Upper lobe of left lung (tissue), 6 donors: ENCODE measurements at regions not wholly inside any gene's neighbourhood (a gene's known extent, or its start where the extent isn't known, plus 50 kb on each side); places are given as distances from the start of the nearest gene placed in this dataset.

Experiments
- ATAC-seq, 2 donors: fragments of 200-7000 bp; cut with Tn5 transposase; one replicate each; pipeline ENCODE4 v1.9.1; 2022; ENCODE audit warnings: mild to moderate bottlenecking in 2 of 2, moderate library complexity in 2 of 2; ENCODE audit not compliant: low FRiP score in 2 of 2
- DNase-seq, 2 donors: peaks; one replicate each; pipeline ENCODE4 v3.0.0-alpha.2; 2019 to 2020
- H3K27ac ChIP-seq, 4 donors: fragments of 200-600 bp; sonication (generic); one replicate each; pipeline ENCODE4 v1.5.1; 2016 to 2019
- H3K27me3 ChIP-seq, 4 donors: fragments of 200-600 bp; sonication (generic); one replicate each; pipeline ENCODE4 v1.5.1; 2017 to 2019
- H3K36me3 ChIP-seq, 4 donors: fragments of 200-600 bp; sonication (generic); one replicate each; pipeline ENCODE4 v1.5.1; 2016 to 2019
- H3K4me1 ChIP-seq, 4 donors: fragments of 200-600 bp; sonication (generic); one replicate each; pipeline ENCODE4 v1.5.1; 2018 to 2019
- H3K4me3 ChIP-seq, 4 donors: fragments of 200-600 bp; sonication (generic); one replicate each; pipeline ENCODE4 v1.5.1; 2017 to 2019; ENCODE audit warnings: mild to moderate bottlenecking in 2 of 4, moderate library complexity in 1 of 4
- H3K9me3 ChIP-seq, 4 donors: fragments of 200-600 bp; sonication (generic); one replicate each; pipeline ENCODE4 v1.5.1; 2018 to 2019
- EP300 ChIP-seq, 4 donors: sonication (generic); formaldehyde crosslinking; IDR thresholded peaks; one replicate each; pipeline ENCODE4 v1.5.1; 2017; ENCODE audit warnings: antibody characterized with exemption in 4 of 4, control low read depth in 2 of 4
- POLR2A ChIP-seq, 4 donors: fragments of 450-650 bp; IDR thresholded peaks; one replicate each; pipeline ENCODE4 v1.5.1; 2016 to 2017; ENCODE audit warnings: antibody characterized with exemption in 4 of 4, mild to moderate bottlenecking in 2 of 4
- POLR2AphosphoS5 ChIP-seq, 2 donors: sonication (generic); formaldehyde crosslinking; IDR thresholded peaks; one replicate each; pipeline ENCODE4 v1.5.1; 2017; ENCODE audit warnings: antibody characterized with exemption in 2 of 2
- WGBS, 2 donors: methylation state at CpG; one replicate each; pipeline ENCODE4 v1.1.5; 2017 to 2018; 5-methylcytosine and 5-hydroxymethylcytosine counted together
- TF ChIP-seq, protein P1 (sequence below), 6 experiments: fragments of 450-650 bp in 4 of 6; fragments of 200-600 bp in 2 of 6; sonication (generic) in 2 of 6; IDR thresholded peaks; one replicate each; pipeline ENCODE4 v1.5.1; 2016 to 2019; ENCODE audit warnings: antibody characterized with exemption in 6 of 6
- donor health status: DM: no; HTN: no; CAD: no; lungs with moderate emphysema.
- donor health status: DM: no; HTN: yes; CAD: no; lungs with severe emphysema.

DNA sequence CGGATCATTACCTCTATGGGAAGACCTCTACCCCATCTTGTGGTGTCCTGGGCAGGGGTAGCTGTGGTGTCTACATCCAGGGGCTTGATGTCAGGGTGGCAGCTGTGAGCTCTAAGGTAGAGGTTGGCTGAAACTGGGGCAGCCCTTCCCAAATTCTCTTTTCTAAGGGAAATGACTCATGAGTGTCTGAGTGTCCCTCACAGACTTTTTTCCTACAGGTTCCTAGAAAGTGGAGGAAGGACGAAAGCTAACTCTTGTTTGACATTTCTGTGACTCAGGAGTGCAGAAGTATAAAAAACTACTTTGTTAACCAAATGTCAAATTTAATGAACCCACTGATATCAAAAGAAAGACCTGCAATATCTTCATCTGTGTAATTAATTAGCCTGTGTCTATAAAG is 481.5 kb downstream of the PDCD6IP start:
- no peak overlapping the region for H3K4me3 ChIP-seq
- 53 to 90% methylated on average over 1 to 2 of the region's 2 CpGs for WGBS, 2 donors

DNA sequence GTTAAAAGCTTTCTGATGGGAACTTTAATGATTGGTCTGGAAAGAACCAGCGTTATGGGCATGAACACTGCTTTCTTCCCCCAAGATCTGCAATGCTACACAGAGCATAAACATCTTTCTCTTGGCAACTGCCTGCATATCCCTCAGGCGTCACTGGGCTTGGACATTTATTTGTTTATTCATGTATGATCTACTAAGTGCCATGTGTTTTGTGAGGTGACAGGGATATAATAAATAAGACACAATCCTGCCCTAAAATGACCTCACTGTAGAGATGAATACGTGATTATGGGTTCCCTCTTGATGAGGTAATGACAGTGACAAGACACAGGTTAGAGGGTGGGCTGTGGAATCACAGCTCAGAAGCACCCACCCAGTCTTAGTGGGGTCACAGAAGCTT is 485.3 kb downstream of the PDCD6IP start:
- WGBS, 2 donors: 53 to 56% methylated on average over 3 of the region's 3 CpGs
- Histone ChIP-seq H3K9me3 (no peaks in the 10 kb centered on the region), H3K4me1 (no peaks in the 10 kb centered on the region), H3K27ac (no peak overlapping the region), H3K4me3 (no peak overlapping the region), H3K27me3 (no peaks in the 10 kb centered on the region), H3K36me3 (no peaks in the 10 kb centered on the region)
- ATAC-seq (no peak), DNase-seq (no peak)
- TF ChIP-seq, protein P1, sequence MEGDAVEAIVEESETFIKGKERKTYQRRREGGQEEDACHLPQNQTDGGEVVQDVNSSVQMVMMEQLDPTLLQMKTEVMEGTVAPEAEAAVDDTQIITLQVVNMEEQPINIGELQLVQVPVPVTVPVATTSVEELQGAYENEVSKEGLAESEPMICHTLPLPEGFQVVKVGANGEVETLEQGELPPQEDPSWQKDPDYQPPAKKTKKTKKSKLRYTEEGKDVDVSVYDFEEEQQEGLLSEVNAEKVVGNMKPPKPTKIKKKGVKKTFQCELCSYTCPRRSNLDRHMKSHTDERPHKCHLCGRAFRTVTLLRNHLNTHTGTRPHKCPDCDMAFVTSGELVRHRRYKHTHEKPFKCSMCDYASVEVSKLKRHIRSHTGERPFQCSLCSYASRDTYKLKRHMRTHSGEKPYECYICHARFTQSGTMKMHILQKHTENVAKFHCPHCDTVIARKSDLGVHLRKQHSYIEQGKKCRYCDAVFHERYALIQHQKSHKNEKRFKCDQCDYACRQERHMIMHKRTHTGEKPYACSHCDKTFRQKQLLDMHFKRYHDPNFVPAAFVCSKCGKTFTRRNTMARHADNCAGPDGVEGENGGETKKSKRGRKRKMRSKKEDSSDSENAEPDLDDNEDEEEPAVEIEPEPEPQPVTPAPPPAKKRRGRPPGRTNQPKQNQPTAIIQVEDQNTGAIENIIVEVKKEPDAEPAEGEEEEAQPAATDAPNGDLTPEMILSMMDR (IDR thresholded peaks at IDR 0.05): no peak
- no peak for TF ChIP-seq POLR2AphosphoS5 (IDR thresholded peaks at IDR 0.05)
- TF ChIP-seq EP300 (IDR thresholded peaks at IDR 0.05): no peak
- TF ChIP-seq POLR2A (IDR thresholded peaks at IDR 0.05): no peak

More for the DNA sequence above, 481.5 kb downstream of the PDCD6IP start:
- TF ChIP-seq, protein P1 (IDR thresholded peaks at IDR 0.05): no peak
- TF ChIP-seq POLR2A (IDR thresholded peaks at IDR 0.05) (no peak), POLR2AphosphoS5 (IDR thresholded peaks at IDR 0.05) (no peak), EP300 (IDR thresholded peaks at IDR 0.05) (no peak)
- no peak overlapping the region for H3K27ac ChIP-seq
- no peaks in the 10 kb centered on the region for H3K9me3 ChIP-seq
- H3K27me3 ChIP-seq: no peaks in the 10 kb centered on the region
- no peaks in the 10 kb centered on the region for H3K36me3 ChIP-seq
- DNase-seq (no peak), ATAC-seq (no peak)
- no peaks in the 10 kb centered on the region for H3K4me1 ChIP-seq

DNA sequence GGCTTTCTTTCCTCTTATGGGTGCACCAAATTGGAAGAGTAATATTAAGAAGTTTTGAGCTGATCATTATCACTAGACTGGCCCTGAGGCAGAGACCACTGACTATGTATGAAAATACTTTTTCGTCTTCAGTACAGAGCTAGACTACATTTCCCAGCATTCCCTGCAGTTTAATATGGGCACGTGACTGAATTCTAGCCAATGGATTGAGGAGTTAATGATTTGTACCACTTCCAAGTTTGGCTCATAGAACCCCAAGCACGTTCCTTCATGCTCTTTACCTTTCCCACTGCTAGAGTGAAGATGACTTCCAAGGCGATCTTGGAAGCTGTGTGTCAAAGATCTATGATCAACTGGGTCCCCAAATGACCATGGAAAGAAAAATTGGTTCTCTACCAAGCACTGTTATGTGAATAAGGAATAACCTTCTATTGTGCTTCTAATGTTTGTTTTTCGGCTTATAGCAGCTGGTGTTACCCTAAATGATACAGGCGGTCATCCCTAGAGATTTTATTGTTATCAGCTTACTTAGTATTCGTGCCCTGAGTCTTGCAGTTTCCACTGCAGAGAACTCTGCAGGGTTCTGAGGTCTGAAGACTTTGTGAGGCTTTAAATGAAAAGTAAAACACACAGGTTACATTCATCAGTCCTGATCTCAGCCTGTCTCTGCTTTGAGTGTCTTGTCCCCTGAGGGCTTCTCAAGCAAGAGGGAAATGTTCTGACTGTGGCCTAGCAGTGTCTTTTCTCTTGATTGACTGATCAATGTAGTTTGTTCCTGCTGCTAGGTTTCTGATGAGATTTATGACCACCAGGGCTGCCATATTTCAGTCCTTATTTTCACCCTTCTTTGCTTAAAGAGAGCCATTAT is 486.8 kb downstream of the PDCD6IP start:
- no peak overlapping the region for H3K27ac ChIP-seq
- no peaks in the 10 kb centered on the region for H3K36me3 ChIP-seq
- whole genome bisulfite sequencing, 2 donors: 81 to 84% methylated on average over 7 of the region's 7 CpGs
- no peak for DNase-seq
- ATAC-seq: no peak
- H3K27me3 ChIP-seq: no peaks in the 10 kb centered on the region
- H3K9me3 ChIP-seq: no peaks in the 10 kb centered on the region
- no peak overlapping the region for H3K4me3 ChIP-seq
- no peaks in the 10 kb centered on the region for H3K4me1 ChIP-seq
- TF ChIP-seq EP300 (IDR thresholded peaks at IDR 0.05): no peak
- TF ChIP-seq POLR2A (IDR thresholded peaks at IDR 0.05): no peak
- TF ChIP-seq, protein P1 (IDR thresholded peaks at IDR 0.05): no peak
- TF ChIP-seq POLR2AphosphoS5 (IDR thresholded peaks at IDR 0.05): no peak

DNA sequence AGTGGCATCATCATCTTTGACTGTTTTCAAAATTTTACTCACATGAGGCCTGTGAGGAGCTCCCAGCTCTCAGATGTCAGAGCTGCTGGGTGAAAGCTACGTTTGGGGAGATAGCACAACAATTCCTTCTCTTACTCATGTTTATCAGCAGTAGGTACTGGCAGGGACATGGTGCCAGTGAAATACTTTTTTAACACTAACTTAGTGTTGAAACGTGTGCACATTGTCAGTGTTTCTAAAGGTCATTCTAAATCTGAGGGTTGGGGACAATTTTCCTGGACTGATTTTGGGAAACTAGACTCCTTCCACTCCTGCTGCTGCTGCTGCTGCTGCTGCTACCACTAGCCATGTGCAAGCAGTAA is 487.4 kb downstream of the PDCD6IP start:
- TF ChIP-seq POLR2A (IDR thresholded peaks at IDR 0.05) (no peak), POLR2AphosphoS5 (IDR thresholded peaks at IDR 0.05) (no peak)
- no peak for ATAC-seq
- no peak overlapping the region for H3K4me3 ChIP-seq
- H3K4me1 ChIP-seq: no peaks in the 10 kb centered on the region
- no peaks in the 10 kb centered on the region for H3K36me3 ChIP-seq
- H3K27me3 ChIP-seq: no peaks in the 10 kb centered on the region
- H3K27ac ChIP-seq: no peak overlapping the region
- 58 to 64% methylated on average over 2 of the region's 2 CpGs for WGBS, 2 donors
- no peaks in the 10 kb centered on the region for H3K9me3 ChIP-seq
- DNase-seq: no peak

DNA sequence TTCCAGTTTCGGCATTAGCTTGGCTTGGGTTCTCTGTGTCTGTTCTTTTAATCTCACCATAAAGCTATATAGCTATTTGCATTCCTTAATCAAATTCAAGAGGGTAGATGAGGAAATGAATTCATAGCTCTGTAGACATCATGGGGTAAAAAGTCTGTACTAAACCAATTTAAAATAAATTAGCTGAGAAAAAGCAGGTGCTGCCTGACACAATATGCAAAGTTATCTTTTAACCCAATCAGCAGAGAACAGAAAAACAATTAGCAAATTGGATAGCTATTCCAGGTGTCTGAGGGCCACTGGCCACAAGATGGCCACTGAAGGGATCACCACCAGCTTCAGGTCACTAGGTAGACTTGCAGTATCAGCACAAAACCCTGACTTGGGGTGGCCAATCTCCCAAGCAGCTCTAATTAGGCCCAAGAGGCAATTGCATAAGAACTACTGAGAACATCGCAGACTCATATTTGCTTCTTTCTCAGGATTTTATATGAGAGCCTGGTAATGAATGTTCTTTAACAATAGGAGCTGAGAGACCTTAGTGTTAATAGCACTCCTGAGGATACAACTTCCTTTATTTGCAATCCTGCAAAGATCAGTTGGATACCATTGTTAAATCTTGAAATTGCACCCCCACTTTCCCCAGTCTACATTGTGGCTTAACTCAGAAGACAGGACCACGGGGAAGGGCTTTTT is 494.3 kb downstream of the PDCD6IP start:
- ATAC-seq (no peak), DNase-seq (no peak)
- TF ChIP-seq POLR2AphosphoS5 (IDR thresholded peaks at IDR 0.05): no peak
- TF ChIP-seq EP300 (IDR thresholded peaks at IDR 0.05): no peak
- TF ChIP-seq, protein P1 (IDR thresholded peaks at IDR 0.05): no peak
- no peak for TF ChIP-seq POLR2A (IDR thresholded peaks at IDR 0.05)
- no peaks in the 10 kb centered on the region for H3K27me3 ChIP-seq
- no peak overlapping the region for H3K4me3 ChIP-seq
- 77 to 80% methylated on average over 3 of the region's 3 CpGs for WGBS, 2 donors
- no peaks in the 10 kb centered on the region for H3K9me3 ChIP-seq
- no peaks in the 10 kb centered on the region for H3K36me3 ChIP-seq
- H3K27ac ChIP-seq: no peak overlapping the region
- no peaks in the 10 kb centered on the region for H3K4me1 ChIP-seq
